ENCODE measurements at regions not wholly inside any gene's neighbourhood (a gene's known extent, or its start where the extent isn't known, plus 50 kb on each side); places are given as distances from the start of the nearest gene placed in this dataset.

DNA sequence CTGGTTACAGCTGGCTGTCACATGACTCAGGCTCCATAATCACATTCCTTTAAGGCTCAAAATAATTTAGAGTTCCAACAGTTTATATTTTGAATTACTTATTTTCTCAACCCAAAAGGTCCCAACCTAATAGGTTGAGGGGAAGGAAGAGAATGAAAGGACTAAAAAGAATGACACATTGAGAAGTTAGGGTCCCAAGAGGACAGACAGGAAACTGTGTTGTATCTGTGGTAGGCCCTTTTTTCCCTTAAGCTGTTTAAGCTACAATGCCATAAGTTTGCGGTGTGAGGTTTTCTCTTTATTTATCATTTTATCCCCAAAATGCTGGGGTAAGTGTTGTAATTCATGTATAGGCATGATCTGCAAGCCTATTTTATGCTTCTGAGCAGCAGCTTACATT is 290.2 kb downstream of the ZNF674 start:
- BruUV-seq (replicated peaks) = no TSS peak

GRCh38 chrX:46254641-46255040 is 290.6 kb downstream of the ZNF674 start:
- H3K27me3 Mint-ChIP-seq (ENCODE audit: insufficient read depth, unreplicated experiment) = peaks cover 35% of the 10 kb centered on the region
- no peak for DNase-seq (ENCODE audit: unreplicated experiment)
- H3K4me3 Mint-ChIP-seq (ENCODE audit: unreplicated experiment) = no peak overlapping the region
- no peaks in the 10 kb centered on the region for H3K9me3 Mint-ChIP-seq (ENCODE audit: unreplicated experiment)
- CTCF ChIA-PET = no interaction called here
- TF ChIP-seq, protein P1, sequence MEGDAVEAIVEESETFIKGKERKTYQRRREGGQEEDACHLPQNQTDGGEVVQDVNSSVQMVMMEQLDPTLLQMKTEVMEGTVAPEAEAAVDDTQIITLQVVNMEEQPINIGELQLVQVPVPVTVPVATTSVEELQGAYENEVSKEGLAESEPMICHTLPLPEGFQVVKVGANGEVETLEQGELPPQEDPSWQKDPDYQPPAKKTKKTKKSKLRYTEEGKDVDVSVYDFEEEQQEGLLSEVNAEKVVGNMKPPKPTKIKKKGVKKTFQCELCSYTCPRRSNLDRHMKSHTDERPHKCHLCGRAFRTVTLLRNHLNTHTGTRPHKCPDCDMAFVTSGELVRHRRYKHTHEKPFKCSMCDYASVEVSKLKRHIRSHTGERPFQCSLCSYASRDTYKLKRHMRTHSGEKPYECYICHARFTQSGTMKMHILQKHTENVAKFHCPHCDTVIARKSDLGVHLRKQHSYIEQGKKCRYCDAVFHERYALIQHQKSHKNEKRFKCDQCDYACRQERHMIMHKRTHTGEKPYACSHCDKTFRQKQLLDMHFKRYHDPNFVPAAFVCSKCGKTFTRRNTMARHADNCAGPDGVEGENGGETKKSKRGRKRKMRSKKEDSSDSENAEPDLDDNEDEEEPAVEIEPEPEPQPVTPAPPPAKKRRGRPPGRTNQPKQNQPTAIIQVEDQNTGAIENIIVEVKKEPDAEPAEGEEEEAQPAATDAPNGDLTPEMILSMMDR (IDR thresholded peaks at IDR 0.05; ENCODE audit: unreplicated experiment) = no peak
- H3K4me1 Mint-ChIP-seq (ENCODE audit: insufficient read depth, unreplicated experiment) = no peaks in the 10 kb centered on the region
- BruUV-seq (replicated peaks) = no TSS peak
- no peak overlapping the region for H3K27ac Mint-ChIP-seq (ENCODE audit: low read depth, unreplicated experiment)
- no peaks in the 10 kb centered on the region for H3K36me3 Mint-ChIP-seq (ENCODE audit: insufficient read depth, unreplicated experiment)
- intact Hi-C loops (cut with micrococcal nuclease) = no loop called here
- POLR2A ChIA-PET = interaction anchor here (0.5 to 0.9 kb wide), 4 partner anchors 76 to 1016 kb away, joined by 3 read pairs; no protein-coding TSS in a partner anchor

More for the DNA sequence above, 290.2 kb downstream of the ZNF674 start:
- Mint-ChIP-seq H3K4me3 (ENCODE audit: unreplicated experiment) (no peak overlapping the region), H3K9me3 (ENCODE audit: unreplicated experiment) (no peaks in the 10 kb centered on the region), H3K4me1 (ENCODE audit: insufficient read depth, unreplicated experiment) (peaks cover 4% of the 10 kb centered on the region), H3K36me3 (ENCODE audit: insufficient read depth, unreplicated experiment) (no peaks in the 10 kb centered on the region), H3K27me3 (ENCODE audit: insufficient read depth, unreplicated experiment) (peaks cover 35% of the 10 kb centered on the region), H3K27ac (ENCODE audit: low read depth, unreplicated experiment) (no peak overlapping the region)
- ChIA-PET POLR2A (interaction anchor here (0.5 to 0.9 kb wide), 4 partner anchors 76 to 1016 kb away, joined by 3 read pairs; no protein-coding TSS in a partner anchor), CTCF (no interaction called here)
- intact Hi-C loops (cut with micrococcal nuclease) = no loop called here
- no peak for DNase-seq (ENCODE audit: unreplicated experiment)
- TF ChIP-seq, protein P1 (IDR thresholded peaks at IDR 0.05; ENCODE audit: unreplicated experiment) = no peak

DNA sequence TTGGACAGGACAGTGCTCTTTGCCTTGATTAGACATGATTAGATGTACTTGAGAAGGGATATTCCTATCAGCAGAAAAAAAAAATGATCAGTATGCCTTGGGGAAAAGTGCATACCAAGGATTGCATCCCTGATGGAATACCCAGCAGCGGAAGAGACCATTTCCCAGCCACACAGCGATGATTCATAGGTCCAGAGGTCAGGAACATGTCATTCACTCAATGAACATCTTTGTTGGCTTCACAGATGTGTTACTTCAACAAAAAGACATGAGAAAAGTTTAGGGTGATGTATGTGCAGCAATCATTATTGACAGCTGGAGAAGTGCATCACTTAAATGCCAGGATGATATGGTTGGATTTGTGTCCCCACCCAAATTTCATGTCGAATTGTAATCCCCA is 293.5 kb downstream of the ZNF674 start:
- Mint-ChIP-seq H3K4me1 (ENCODE audit: insufficient read depth, unreplicated experiment) (no peaks in the 10 kb centered on the region), H3K27ac (ENCODE audit: low read depth, unreplicated experiment) (no peak overlapping the region), H3K9me3 (ENCODE audit: unreplicated experiment) (no peaks in the 10 kb centered on the region), H3K4me3 (ENCODE audit: unreplicated experiment) (no peak overlapping the region), H3K36me3 (ENCODE audit: insufficient read depth, unreplicated experiment) (no peaks in the 10 kb centered on the region), H3K27me3 (ENCODE audit: insufficient read depth, unreplicated experiment) (peaks cover 46% of the 10 kb centered on the region)
- DNase-seq (ENCODE audit: unreplicated experiment) = peak; percentile 57
- intact Hi-C loops (cut with micrococcal nuclease) = no loop called here
- ChIA-PET POLR2A (no interaction called here), CTCF (interaction anchor here (0.6 kb wide), 2 partner anchors 380 to 743 kb away, joined by 4 to 7 read pairs; no protein-coding TSS in a partner anchor)
- TF ChIP-seq, protein P1 (IDR thresholded peaks at IDR 0.05; ENCODE audit: unreplicated experiment) = no peak
- BruUV-seq (replicated peaks) = no TSS peak

- BruUV-seq (replicated peaks) = no TSS peak
- Mint-ChIP-seq H3K27ac (ENCODE audit: low read depth, unreplicated experiment) (no peak overlapping the region), H3K4me1 (ENCODE audit: insufficient read depth, unreplicated experiment) (peaks cover under 1% of the 10 kb centered on the region), H3K9me3 (ENCODE audit: unreplicated experiment) (no peaks in the 10 kb centered on the region), H3K36me3 (ENCODE audit: insufficient read depth, unreplicated experiment) (peaks cover 1% of the 10 kb centered on the region), H3K4me3 (ENCODE audit: unreplicated experiment) (no peak overlapping the region), H3K27me3 (ENCODE audit: insufficient read depth, unreplicated experiment) (peaks cover 40% of the 10 kb centered on the region)
- intact Hi-C loops (cut with micrococcal nuclease) = no loop called here
- TF ChIP-seq, protein P1 (IDR thresholded peaks at IDR 0.05; ENCODE audit: unreplicated experiment) = no peak
- no peak for DNase-seq (ENCODE audit: unreplicated experiment)
- CTCF ChIA-PET = interaction anchor here (0.5 kb wide), 1 partner anchor 414 kb away, joined by 3 read pairs; no protein-coding TSS in a partner anchor
- POLR2A ChIA-PET = no interaction called here
These were observed 295.1 kb downstream of the ZNF674 start for GRCh38 chrX:46250151-46250550.
